ENCODE measurements at regions not wholly inside any gene's neighbourhood (a gene's known extent, or its start where the extent isn't known, plus 50 kb on each side); places are given as distances from the start of the nearest gene placed in this dataset.
A peak's percentile ranks its signal among the peaks of the same experiment; 100 is the strongest.

GRCh38 chr22:45094825-45095224 lies 68.9 kb upstream of the NUP50 start (continued):
- TF ChIP-seq ZSCAN18 (CRISPR knock-in tag; IDR thresholded peaks at IDR 0.05) = no peak
- no peak for TF ChIP-seq E2F4 (CRISPR knock-in tag; IDR thresholded peaks at IDR 0.05; ENCODE audit: borderline replicate concordance, low read depth)
- no peak for TF ChIP-seq FOXK1 (CRISPR knock-in tag; IDR thresholded peaks at IDR 0.05)

GRCh38 chr22:45096256-45096907 lies 67.3 kb upstream of the NUP50 start:
- CTCF ChIA-PET = interaction anchor here (0.5 to 2.3 kb wide), 20 partner anchors 9 to 411 kb away, joined by 3 to 13 read pairs (median 4); partner anchors contain the start of gene NUP50
- Mint-ChIP-seq H3K36me3 (no peaks in the 10 kb centered on the region), H3K4me1 (peaks cover 15% of the 10 kb centered on the region), H3K4me3 (no peak overlapping the region), H3K9me3 (no peaks in the 10 kb centered on the region), H3K27me3 (ENCODE audit: low read depth) (peaks cover 13% of the 10 kb centered on the region), H3K27ac (no peak overlapping the region)
- POLR2A ChIA-PET = interaction anchor here (0.5 kb wide), 1 partner anchor 85 kb away, joined by 3 read pairs; no protein-coding TSS in a partner anchor
- TF ChIP-seq CTCF (IDR thresholded peaks at IDR 0.05) (peak; percentile 46), NR3C1 (CRISPR knock-in tag; conservative IDR thresholded peaks at IDR 0.05; ENCODE audit: low read depth) (no peak)
- DNase-seq (ENCODE audit: low spot score) = peak; percentile 74
- ATAC-seq = peak; percentile 87

- no peak overlapping the region for H3K4me3 Mint-ChIP-seq
- TF ChIP-seq ZNF416 (CRISPR knock-in tag; IDR thresholded peaks at IDR 0.05) (no peak), MAX (CRISPR knock-in tag; IDR thresholded peaks at IDR 0.05) (no peak), ATF1 (CRISPR knock-in tag; IDR thresholded peaks at IDR 0.05) (no peak), HMGA2 (CRISPR knock-in tag; IDR thresholded peaks at IDR 0.05) (no peak), SOX15 (CRISPR knock-in tag; IDR thresholded peaks at IDR 0.05) (no peak), TP53 (CRISPR knock-in tag; IDR thresholded peaks at IDR 0.05) (no peak), NR3C1 (CRISPR knock-in tag; conservative IDR thresholded peaks at IDR 0.05; ENCODE audit: low read depth) (no peak), ELF4 (CRISPR knock-in tag; IDR thresholded peaks at IDR 0.05; ENCODE audit: low read depth) (no peak), USF1 (CRISPR knock-in tag; IDR thresholded peaks at IDR 0.05) (no peak)
- H3K4me1 Mint-ChIP-seq = peaks cover 19% of the 10 kb centered on the region
- DNase-seq (ENCODE audit: low spot score) (no peak), ATAC-seq (no peak)
- H3K27me3 Mint-ChIP-seq (ENCODE audit: low read depth) = peaks cover 18% of the 10 kb centered on the region
- no peaks in the 10 kb centered on the region for H3K9me3 Mint-ChIP-seq
- no peak overlapping the region for H3K27ac Mint-ChIP-seq
- CTCF ChIA-PET = interaction anchor here (1.8 to 2.3 kb wide), 2 partner anchors 9 to 90 kb away, joined by 8 to 13 read pairs; no protein-coding TSS in a partner anchor
- H3K36me3 Mint-ChIP-seq = no peaks in the 10 kb centered on the region
- POLR2A ChIA-PET = no interaction called here
These were observed 66.7 kb upstream of the NUP50 start for GRCh38 chr22:45097061-45097460.

- ATAC-seq (no peak), DNase-seq (ENCODE audit: low spot score) (no peak)
- Mint-ChIP-seq H3K27me3 (ENCODE audit: low read depth) (peaks cover 28% of the 10 kb centered on the region), H3K4me1 (peaks cover 19% of the 10 kb centered on the region), H3K9me3 (no peaks in the 10 kb centered on the region), H3K27ac (no peak overlapping the region), H3K36me3 (no peaks in the 10 kb centered on the region), H3K4me3 (no peak overlapping the region)
- TF ChIP-seq ZMAT4 (CRISPR knock-in tag; IDR thresholded peaks at IDR 0.05) (no peak), PRRX2 (CRISPR knock-in tag; IDR thresholded peaks at IDR 0.05) (no peak), NFE2L1 (CRISPR knock-in tag; IDR thresholded peaks at IDR 0.05) (no peak), KAT7 (CRISPR knock-in tag; IDR thresholded peaks at IDR 0.05; ENCODE audit: borderline replicate concordance) (no peak), ZNF219 (CRISPR knock-in tag; IDR thresholded peaks at IDR 0.05; ENCODE audit: borderline replicate concordance) (no peak), MYBL2 (CRISPR knock-in tag; IDR thresholded peaks at IDR 0.05) (no peak), USF2 (CRISPR knock-in tag; IDR thresholded peaks at IDR 0.05) (no peak), ZNF396 (CRISPR knock-in tag; IDR thresholded peaks at IDR 0.05; ENCODE audit: borderline replicate concordance) (no peak), MXD4 (CRISPR knock-in tag; IDR thresholded peaks at IDR 0.05; ENCODE audit: borderline replicate concordance) (no peak)
- ChIA-PET POLR2A (interaction anchor here (0.7 kb wide), 1 partner anchor 569 kb away, joined by 4 read pairs; no protein-coding TSS in a partner anchor), CTCF (no interaction called here)
These were observed 65.7 kb upstream of the NUP50 start for GRCh38 chr22:45098056-45098455.
